MM.1S (cell line): ENCODE measurements at regions not wholly inside any gene's neighbourhood (a gene's known extent, or its start where the extent isn't known, plus 50 kb on each side); places are given as distances from the start of the nearest gene placed in this dataset.

Experiments used
- DNase-seq: peaks from one replicate; pipeline ENCODE4 v3.0.0-alpha.2; 2015
- H2AFZ ChIP-seq: fragments of 300-600 bp; sonication (generic); 2 replicates; pipeline ENCODE4 v1.6.0; 2016; ENCODE audit warnings: antibody characterized with exemption, low read length
- H3F3A ChIP-seq: fragments of 300-600 bp; sonication (generic); 2 replicates; pipeline ENCODE4 v1.6.1; 2016; ENCODE audit warnings: mild to moderate bottlenecking, antibody characterized with exemption, low read length, moderate library complexity, mixed read lengths; ENCODE audit not compliant: insufficient read depth
- H3K27ac ChIP-seq: fragments of 300-600 bp; sonication (generic); 2 replicates; pipeline ENCODE4 v1.5.1; 2016; ENCODE audit warnings: mild to moderate bottlenecking, low read length
- H3K27me3 ChIP-seq: fragments of 300-600 bp; sonication (generic); replicated peaks from 2 replicates; pipeline ENCODE4 v1.6.0; 2016; ENCODE audit warnings: low read length; ENCODE audit not compliant: insufficient read depth
- H3K36me3 ChIP-seq: fragments of 300-600 bp; sonication (generic); replicated peaks from 2 replicates; pipeline ENCODE4 v1.6.1; 2016; ENCODE audit warnings: mild to moderate bottlenecking, low read length, mixed read lengths; ENCODE audit not compliant: insufficient read depth
- H3K4me1 ChIP-seq: fragments of 300-600 bp; sonication (generic); 2 replicates; pipeline ENCODE4 v1.6.1; 2016; ENCODE audit warnings: low read length, mixed read lengths
- H3K4me2 ChIP-seq: fragments of 300-600 bp; sonication (generic); 2 replicates; pipeline ENCODE4 v1.6.0; 2016; ENCODE audit warnings: low read depth, low read length
- H3K4me3 ChIP-seq: fragments of 300-600 bp; sonication (generic); 2 replicates; pipeline ENCODE4 v1.5.1; 2016; ENCODE audit warnings: low read length, mixed read lengths
- H3K79me2 ChIP-seq: fragments of 300-600 bp; sonication (generic); 2 replicates; pipeline ENCODE4 v1.6.1; 2016; ENCODE audit warnings: mixed run types, low read length, mixed read lengths
- H3K9ac ChIP-seq: fragments of 300-600 bp; sonication (generic); 2 replicates; pipeline ENCODE4 v1.6.1; 2016; ENCODE audit warnings: low read length, mixed read lengths
- H3K9me2 ChIP-seq: fragments of 300-600 bp; sonication (generic); replicated peaks from 2 replicates; pipeline ENCODE4 v1.6.1; 2016; ENCODE audit warnings: mild to moderate bottlenecking, low read length, mixed read lengths; ENCODE audit not compliant: insufficient read depth
- H3K9me3 ChIP-seq: fragments of 300-600 bp; sonication (generic); replicated peaks from 2 replicates; pipeline ENCODE4 v1.6.1; 2016; ENCODE audit warnings: mild to moderate bottlenecking, low read length, mixed read lengths; ENCODE audit not compliant: insufficient read depth
- H4K20me1 ChIP-seq: fragments of 300-600 bp; sonication (generic); 2 replicates; pipeline ENCODE4 v1.6.1; 2016; ENCODE audit warnings: mild to moderate bottlenecking, low read length, moderate library complexity, mixed read lengths; ENCODE audit not compliant: insufficient read depth
- EZH2 ChIP-seq: fragments of 300-600 bp; sonication (generic); optimal IDR thresholded peaks from 2 replicates; pipeline ENCODE3; 2017; ENCODE audit warnings: low read depth, mild to moderate bottlenecking, antibody characterized with exemption, low read length, mixed read lengths
- EZH2phosphoT487 ChIP-seq: fragments of 300-600 bp; sonication (generic); IDR thresholded peaks from 2 replicates; pipeline ENCODE4 v1.6.1; 2018; ENCODE audit warnings: antibody characterized with exemption, low read length
- TF ChIP-seq, protein P1 (sequence below): fragments of 300-600 bp; sonication (generic); IDR thresholded peaks from 2 replicates; pipeline ENCODE4 v1.5.1; 2016; ENCODE audit warnings: antibody characterized with exemption, low read length, mixed read lengths

- Histone ChIP-seq H2AFZ (no peak overlapping the region), H3K36me3 (no peaks in the 10 kb centered on the region), H3K27ac (no peak overlapping the region), H4K20me1 (no peaks in the 10 kb centered on the region), H3K27me3 (no peaks in the 10 kb centered on the region), H3K9me2 (no peaks in the 10 kb centered on the region), H3K9me3 (no peaks in the 10 kb centered on the region), H3K4me1 (no peaks in the 10 kb centered on the region), H3K4me3 (no peak overlapping the region), H3K79me2 (no peaks in the 10 kb centered on the region), H3K9ac (no peak overlapping the region), H3F3A (no peaks in the 10 kb centered on the region), H3K4me2 (no peak overlapping the region)
- DNase-seq: no peak
- TF ChIP-seq EZH2phosphoT487 (no peak), EZH2 (no peak)
- TF ChIP-seq, protein P1, sequence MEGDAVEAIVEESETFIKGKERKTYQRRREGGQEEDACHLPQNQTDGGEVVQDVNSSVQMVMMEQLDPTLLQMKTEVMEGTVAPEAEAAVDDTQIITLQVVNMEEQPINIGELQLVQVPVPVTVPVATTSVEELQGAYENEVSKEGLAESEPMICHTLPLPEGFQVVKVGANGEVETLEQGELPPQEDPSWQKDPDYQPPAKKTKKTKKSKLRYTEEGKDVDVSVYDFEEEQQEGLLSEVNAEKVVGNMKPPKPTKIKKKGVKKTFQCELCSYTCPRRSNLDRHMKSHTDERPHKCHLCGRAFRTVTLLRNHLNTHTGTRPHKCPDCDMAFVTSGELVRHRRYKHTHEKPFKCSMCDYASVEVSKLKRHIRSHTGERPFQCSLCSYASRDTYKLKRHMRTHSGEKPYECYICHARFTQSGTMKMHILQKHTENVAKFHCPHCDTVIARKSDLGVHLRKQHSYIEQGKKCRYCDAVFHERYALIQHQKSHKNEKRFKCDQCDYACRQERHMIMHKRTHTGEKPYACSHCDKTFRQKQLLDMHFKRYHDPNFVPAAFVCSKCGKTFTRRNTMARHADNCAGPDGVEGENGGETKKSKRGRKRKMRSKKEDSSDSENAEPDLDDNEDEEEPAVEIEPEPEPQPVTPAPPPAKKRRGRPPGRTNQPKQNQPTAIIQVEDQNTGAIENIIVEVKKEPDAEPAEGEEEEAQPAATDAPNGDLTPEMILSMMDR: no peak
Observed at GRCh38 chrX:39704590-39704989, 393.2 kb downstream of the BCOR start.

DNA sequence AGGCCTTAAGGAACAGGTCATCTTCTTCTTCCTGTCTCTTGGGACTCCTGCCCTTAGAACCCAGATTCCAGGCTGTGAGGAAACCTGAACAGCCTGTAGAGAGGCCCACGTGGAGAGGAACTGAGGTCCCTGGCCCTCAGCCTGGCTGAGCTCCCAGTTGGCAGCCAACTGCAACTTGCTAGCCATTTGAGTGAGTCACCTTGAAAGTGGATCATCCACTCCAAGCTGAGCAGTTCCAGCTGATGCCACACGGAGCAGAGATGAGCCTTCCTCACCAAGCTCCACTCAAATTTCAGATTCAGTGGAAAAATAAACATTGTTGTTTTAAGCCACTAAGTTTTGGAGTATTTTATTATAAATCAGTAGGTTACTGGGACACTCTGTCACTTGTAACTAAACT, 392.5 kb downstream of the BCOR start:
- no peaks in the 10 kb centered on the region for H3K4me1 ChIP-seq
- DNase-seq: no peak
- no peaks in the 10 kb centered on the region for H3K27me3 ChIP-seq
- H4K20me1 ChIP-seq: no peaks in the 10 kb centered on the region
- H3K9me2 ChIP-seq: no peaks in the 10 kb centered on the region
- H3K27ac ChIP-seq: no peak overlapping the region
- TF ChIP-seq, protein P1: peak; percentile 10; the same call in 1 of the 2 replicates
- TF ChIP-seq EZH2: no peak
- no peaks in the 10 kb centered on the region for H3F3A ChIP-seq
- H3K36me3 ChIP-seq: no peaks in the 10 kb centered on the region
- H3K9ac ChIP-seq: no peak overlapping the region
- H2AFZ ChIP-seq: no peak overlapping the region
- H3K4me3 ChIP-seq: no peak overlapping the region
- H3K9me3 ChIP-seq: no peaks in the 10 kb centered on the region
- no peak overlapping the region for H3K4me2 ChIP-seq
- no peaks in the 10 kb centered on the region for H3K79me2 ChIP-seq

GRCh38 chrX:39709364-39709763, 388.4 kb downstream of the BCOR start:
- H3K27me3 ChIP-seq: no peaks in the 10 kb centered on the region
- no peaks in the 10 kb centered on the region for H3K9me3 ChIP-seq
- no peaks in the 10 kb centered on the region for H4K20me1 ChIP-seq
- no peak overlapping the region for H3K27ac ChIP-seq
- no peaks in the 10 kb centered on the region for H3K9me2 ChIP-seq
- DNase-seq: no peak
- no peak overlapping the region for H3K4me2 ChIP-seq
- no peaks in the 10 kb centered on the region for H3K79me2 ChIP-seq
- H3F3A ChIP-seq: no peaks in the 10 kb centered on the region
- no peaks in the 10 kb centered on the region for H3K4me1 ChIP-seq
- no peak overlapping the region for H3K4me3 ChIP-seq
- no peak for TF ChIP-seq EZH2
- TF ChIP-seq, protein P1: no peak
- no peak for TF ChIP-seq EZH2phosphoT487
- H3K36me3 ChIP-seq: no peaks in the 10 kb centered on the region
- H3K9ac ChIP-seq: no peak overlapping the region
- no peak overlapping the region for H2AFZ ChIP-seq

DNA sequence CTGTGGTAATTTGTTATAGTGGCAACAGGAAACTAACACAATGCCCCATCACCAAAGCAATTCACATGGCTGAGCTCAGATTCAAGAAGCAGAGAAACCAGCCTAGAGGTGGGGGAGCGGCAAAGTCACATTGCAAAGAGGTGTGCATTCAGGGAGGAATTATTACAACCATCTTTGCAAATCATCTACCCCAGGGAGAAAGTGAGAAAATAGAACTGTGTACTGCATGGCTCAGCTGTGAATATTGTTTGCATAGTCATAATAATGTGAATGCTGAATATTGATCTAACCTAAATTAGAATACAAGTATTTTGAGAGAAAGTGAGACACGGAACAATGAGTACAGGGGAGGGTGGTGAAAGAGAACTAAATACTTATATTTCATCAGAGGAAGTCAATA, 387.9 kb downstream of the BCOR start:
- H3K9me3 ChIP-seq: no peaks in the 10 kb centered on the region
- H3K9me2 ChIP-seq: no peaks in the 10 kb centered on the region
- DNase-seq: no peak
- no peak overlapping the region for H3K4me2 ChIP-seq
- no peak overlapping the region for H3K27ac ChIP-seq
- H3K4me3 ChIP-seq: no peak overlapping the region
- H4K20me1 ChIP-seq: no peaks in the 10 kb centered on the region
- no peaks in the 10 kb centered on the region for H3K4me1 ChIP-seq
- no peak overlapping the region for H2AFZ ChIP-seq
- no peaks in the 10 kb centered on the region for H3K27me3 ChIP-seq
- no peaks in the 10 kb centered on the region for H3K36me3 ChIP-seq
- no peaks in the 10 kb centered on the region for H3K79me2 ChIP-seq
- no peak overlapping the region for H3K9ac ChIP-seq
- TF ChIP-seq, protein P1: no peak
- TF ChIP-seq EZH2 (no peak), EZH2phosphoT487 (no peak)
- H3F3A ChIP-seq: no peaks in the 10 kb centered on the region
